ENCODE measurements at regions not wholly inside any gene's neighbourhood (a gene's known extent, or its start where the extent isn't known, plus 50 kb on each side); places are given as distances from the start of the nearest gene placed in this dataset.

DNA sequence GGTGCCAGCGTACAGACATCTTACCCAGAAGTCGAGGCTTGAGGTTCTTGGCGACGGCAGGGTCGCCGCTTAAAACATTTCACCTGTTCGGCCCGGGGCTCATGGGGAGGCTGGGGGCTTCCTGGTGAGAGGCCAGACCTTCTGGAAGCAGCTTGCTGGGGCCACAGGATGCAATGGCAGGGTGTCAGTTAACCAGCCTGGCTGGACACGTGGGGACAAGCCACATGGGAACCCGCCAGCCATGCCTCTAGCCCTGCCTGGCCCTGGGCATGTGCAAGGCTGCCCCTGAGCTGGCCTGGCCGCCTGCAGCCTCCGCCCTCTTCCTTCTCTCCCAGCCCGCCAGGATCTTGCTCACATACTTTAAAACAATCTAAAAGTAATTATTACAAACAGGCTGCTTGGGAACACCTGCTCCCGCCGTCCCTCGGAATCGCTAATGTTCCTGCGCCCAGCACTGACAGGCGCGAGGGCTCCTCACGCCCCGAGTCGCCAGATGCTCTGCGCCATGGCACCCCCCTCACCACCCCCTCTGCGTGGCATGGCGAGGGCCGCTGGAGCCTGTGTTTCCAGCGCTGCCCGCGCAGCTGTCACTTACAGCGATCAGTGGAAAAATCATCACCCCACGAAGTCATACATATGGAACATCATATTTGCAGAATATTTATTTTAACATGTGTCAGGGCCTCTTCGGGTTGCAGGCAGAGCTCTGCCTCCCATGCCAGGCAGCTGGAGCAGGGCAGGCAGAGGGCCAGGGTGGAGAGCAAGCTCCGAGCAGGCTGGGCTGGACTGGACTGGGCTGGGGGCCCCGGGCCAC lies 188.7 kb upstream of the GSE1 start:
- DNase-seq (ENCODE audit: low spot score): no peak

- DNase-seq (ENCODE audit: low spot score): no peak
Measured at GRCh38 chr16:85425074-85425662, 188.0 kb upstream of the GSE1 start.

DNA sequence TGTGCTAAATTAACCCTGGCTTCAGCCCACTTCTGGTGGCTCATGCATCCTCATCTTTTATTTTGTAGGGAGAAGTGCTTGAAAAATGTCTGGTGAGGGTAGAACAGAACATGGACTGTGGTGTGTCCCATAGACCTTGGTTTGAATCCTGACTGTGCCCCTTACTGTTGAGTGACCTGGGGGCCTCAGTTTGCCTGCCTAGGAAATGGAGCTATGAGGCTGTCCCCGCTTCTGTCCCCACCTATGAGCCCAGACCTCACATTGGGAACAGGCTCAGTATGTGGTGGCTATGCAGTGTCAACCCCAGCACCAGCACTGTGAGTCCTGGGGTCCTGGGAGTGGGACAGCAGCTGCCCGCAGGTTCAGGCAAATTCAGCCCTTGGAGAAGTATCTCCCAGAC lies 186.3 kb upstream of the GSE1 start:
- DNase-seq (ENCODE audit: low spot score): no peak

GRCh38 chr16:85428168-85428898 lies 184.8 kb upstream of the GSE1 start:
- DNase-seq (ENCODE audit: low spot score): no peak

GRCh38 chr16:85428899-85429775 lies 184.0 kb upstream of the GSE1 start:
- no peak for DNase-seq (ENCODE audit: low spot score)

GRCh38 chr16:85429776-85430522 lies 183.2 kb upstream of the GSE1 start:
- DNase-seq (ENCODE audit: low spot score): no peak

DNA sequence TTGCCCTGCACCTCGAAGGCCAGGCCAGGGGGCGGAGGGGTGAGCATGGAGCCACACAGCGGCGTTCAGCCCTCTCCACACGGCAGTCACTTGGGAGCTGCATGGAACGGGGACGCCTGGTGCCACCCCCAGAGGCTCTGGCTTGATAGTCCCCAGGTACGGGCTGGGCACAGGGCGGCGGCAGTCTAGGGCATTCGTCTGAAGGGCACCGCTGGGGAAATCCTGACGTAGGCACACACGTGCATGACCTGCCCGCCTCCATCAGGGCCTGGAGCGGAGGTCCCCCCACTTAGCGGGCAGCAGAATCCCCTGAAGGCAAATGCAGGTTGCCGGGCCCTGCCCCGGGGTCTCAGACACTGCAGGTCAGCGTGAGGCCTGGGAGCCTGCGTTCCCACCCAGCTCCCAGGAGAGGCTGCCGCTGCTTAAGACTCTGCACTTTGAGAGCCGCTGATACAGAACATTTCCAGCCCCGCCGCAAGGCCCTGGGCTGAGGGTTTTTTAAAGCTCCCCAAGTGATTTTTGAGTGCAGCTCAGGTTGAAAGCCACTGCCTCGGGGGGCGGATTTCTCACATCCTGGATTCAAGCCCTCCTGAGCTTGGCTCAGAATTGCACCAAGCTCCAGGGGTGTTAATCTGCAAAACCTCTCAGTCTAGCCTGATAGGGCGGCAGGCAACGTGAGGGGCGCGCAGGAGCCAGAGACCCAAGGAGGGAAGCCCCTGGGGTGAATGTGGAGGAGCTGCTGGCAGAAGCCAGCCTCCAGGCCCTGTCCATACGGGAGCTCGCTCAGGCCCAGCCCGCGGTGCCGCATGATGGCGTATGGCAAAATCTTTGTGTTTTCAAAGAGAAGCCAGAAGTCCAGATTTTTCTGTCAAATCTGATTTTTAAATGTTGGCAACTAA lies 182.3 kb upstream of the GSE1 start:
- no peak for DNase-seq (ENCODE audit: low spot score)

DNA sequence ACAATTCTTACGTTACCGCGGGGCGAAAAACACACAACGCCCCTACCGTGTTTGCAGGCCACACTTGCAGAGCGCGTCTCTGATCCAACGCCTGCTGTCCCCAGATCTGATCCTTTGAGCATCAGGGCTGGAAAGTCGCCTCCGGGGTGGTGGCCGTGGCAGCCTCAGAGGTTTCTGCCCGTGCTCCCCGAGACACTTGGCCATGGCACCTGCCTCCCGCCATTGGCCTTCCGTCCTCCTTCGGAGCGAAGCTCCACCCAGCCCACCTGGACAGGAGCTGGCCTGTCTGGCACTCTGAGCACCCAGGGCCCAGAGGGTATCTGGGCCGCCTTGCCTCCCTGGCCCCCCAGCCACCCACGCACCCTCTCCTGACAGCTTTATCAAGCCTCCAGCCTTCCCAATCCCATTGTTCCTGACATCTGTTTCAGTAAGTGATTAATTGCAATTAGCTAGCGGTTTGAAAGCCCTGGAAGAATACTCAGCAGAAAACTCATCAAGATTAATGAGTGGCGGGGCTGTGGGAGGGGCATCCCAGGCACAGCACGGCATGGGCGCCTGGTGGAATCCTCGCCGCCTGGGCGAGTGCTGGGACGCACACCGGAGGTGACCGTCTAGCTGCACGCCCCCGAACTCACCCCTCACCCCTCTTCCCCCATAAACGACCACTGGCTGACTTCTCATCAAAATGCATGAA lies 181.5 kb upstream of the GSE1 start:
- no peak for DNase-seq (ENCODE audit: low spot score)

- no peak for DNase-seq (ENCODE audit: low spot score)
Measured at GRCh38 chr16:85432606-85433005, 180.5 kb upstream of the GSE1 start.

DNA sequence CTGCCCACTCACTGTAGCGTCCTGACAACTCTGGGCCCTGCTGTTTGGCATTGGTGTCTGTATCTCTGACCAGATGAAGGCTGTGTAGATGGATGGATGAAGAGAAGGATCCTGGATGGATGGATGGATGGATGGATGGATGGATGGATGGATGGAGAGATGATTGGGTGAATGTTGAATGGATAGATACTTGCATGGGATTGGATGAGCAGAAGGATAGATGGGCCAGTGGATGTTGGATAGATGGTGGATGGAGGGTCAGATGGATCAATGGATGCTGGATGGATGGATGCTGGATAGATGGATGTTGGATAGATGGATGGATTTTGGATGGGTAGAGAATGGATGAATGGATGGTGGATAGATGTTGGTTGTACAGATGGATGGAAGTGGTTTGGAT lies 179.6 kb upstream of the GSE1 start:
- no peak for DNase-seq (ENCODE audit: low spot score)

GRCh38 chr16:85435286-85435685 lies 177.8 kb upstream of the GSE1 start:
- no peak for DNase-seq (ENCODE audit: low spot score)

- no peak for DNase-seq (ENCODE audit: low spot score)
Measured at GRCh38 chr16:85435700-85436099, 177.4 kb upstream of the GSE1 start.

- no peak for DNase-seq (ENCODE audit: low spot score)
Measured at GRCh38 chr16:85436207-85436606, 176.9 kb upstream of the GSE1 start.

- no peak for DNase-seq (ENCODE audit: low spot score)
Measured at GRCh38 chr16:85436636-85437165, 176.4 kb upstream of the GSE1 start.

DNA sequence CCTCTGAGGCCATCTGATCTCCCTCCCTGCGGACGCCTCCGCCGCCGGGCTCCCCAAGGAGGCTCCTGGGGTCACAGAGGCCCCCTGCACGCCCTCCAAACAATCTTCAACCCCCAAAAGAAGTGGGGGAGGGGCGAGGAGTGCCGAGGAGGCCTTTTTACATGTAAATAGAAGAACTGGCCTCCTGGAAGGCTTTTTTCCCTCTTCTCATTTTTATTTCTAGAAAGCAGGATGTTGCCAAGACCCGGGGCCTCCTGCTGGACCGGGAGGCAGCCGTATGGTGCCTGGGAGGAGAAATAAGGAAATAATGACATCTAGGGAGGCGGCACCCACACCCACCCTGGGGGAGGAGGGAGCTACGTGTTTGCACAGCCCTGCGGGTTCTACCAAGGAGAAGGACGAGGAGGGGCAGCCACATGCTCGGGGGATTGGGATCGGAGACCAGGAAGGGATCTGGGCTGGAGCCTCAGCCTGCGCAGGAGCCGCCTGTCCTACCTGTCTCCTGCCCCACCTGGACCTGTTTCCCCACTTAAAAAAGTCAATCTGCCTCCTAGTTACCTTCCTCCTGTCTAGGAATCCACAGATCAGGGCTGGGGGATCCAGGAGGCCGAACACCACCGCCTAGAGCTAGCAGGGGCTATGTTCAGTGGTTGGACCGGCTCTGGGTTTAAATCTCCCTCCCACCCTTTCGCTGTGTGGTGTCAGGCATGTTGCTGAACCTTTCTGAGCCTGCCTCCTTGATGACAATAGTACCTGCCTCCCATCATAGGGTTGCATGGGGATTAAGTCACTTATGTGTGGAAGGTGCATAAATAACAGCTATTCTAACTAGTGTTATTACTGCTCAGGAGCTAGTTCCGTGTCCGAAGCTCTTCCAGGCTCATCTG lies 175.7 kb upstream of the GSE1 start:
- DNase-seq (ENCODE audit: low spot score): no peak

DNA sequence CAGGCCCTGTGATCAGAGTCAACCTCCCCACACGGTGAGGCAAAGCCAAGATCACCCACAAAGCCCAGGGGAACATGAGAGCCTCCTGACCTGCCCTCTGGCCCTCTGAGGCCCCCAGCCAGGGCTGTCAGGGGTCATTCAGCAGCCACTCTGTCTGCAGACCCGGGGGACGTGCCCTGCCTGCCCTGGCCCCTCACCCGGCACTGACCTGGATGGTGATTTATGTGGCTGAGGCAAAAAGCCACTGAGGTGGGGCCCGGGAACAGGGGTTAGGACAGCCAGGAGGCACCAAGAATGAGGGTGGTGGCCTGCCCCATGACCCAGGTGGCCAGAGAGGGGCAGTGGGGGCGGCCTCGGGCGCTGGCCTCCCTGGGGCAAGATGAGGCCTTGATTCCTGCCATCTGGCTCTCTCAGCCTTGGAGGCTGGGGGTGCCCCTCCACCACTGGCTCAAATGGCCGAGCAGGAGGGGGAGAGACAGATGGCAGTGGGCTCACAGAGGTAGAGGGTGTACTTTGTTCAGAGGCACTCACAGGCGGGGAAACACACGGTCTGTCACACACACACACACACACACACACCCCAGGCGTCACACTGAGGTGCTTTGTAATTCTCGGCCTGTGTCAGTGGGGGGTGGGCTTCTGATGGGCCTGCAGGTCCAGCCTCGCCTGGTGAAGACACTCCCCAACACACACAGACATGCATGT lies 174.0 kb upstream of the GSE1 start:
- DNase-seq (ENCODE audit: low spot score): no peak

DNA sequence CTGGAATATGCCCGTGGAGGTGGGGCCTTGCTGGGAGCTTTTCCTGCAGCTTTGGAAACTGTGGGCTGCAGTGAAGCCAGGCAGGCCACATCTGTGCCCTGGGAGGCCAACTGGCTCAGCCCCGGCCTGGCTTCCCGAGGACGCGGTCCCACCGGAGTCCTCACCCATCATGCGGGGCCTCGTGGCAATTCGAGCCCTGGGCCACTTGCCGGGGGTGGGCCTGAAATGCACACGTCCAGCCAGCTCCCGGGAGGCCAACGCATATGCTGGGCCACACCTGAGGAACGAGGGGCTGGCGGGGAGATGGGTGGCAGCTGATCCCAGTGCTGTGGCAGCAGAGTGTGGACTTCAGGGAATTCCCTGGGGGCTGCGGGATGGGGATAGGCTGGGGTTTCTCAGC lies 172.4 kb upstream of the GSE1 start:
- DNase-seq (ENCODE audit: low spot score): no peak
